SJCRH30 (cell line): ENCODE measurements at regions not wholly inside any gene's neighbourhood (a gene's known extent, or its start where the extent isn't known, plus 50 kb on each side); places are given as distances from the start of the nearest gene placed in this dataset.
A peak's percentile ranks its signal among the peaks of the same experiment; 100 is the strongest.

Experiments
- DNase-seq, 2 experiments: peaks; one replicate each; pipeline ENCODE4 v3.0.0-alpha.2; 2015 to 2020
- H3K27ac ChIP-seq: fragments of 250-450 bp; sonication (Bioruptor Pico); 2 replicates; pipeline ENCODE4 v1.5.1; 2020; ENCODE audit warnings: mild to moderate bottlenecking, moderate library complexity
- H3K27me3 ChIP-seq: fragments of 250-450 bp; sonication (Bioruptor Pico); 2 replicates; pipeline ENCODE4 v1.5.1; 2020; ENCODE audit warnings: mild to moderate bottlenecking, moderate library complexity
- H3K36me3 ChIP-seq: fragments of 250-450 bp; sonication (Bioruptor Pico); 2 replicates; pipeline ENCODE4 v1.5.1; 2020; ENCODE audit warnings: mild to moderate bottlenecking, moderate library complexity
- H3K4me1 ChIP-seq: fragments of 250-450 bp; sonication (Bioruptor Pico); 2 replicates; pipeline ENCODE4 v1.5.1; 2020; ENCODE audit warnings: mild to moderate bottlenecking, moderate library complexity
- H3K4me3 ChIP-seq: fragments of 250-450 bp; sonication (Bioruptor Pico); 2 replicates; pipeline ENCODE4 v1.5.1; 2020; ENCODE audit warnings: mild to moderate bottlenecking, moderate library complexity
- H3K9me3 ChIP-seq: fragments of 250-450 bp; sonication (Bioruptor Pico); replicated peaks from 2 replicates; pipeline ENCODE4 v1.5.1; 2020; ENCODE audit warnings: mild to moderate bottlenecking, moderate library complexity

- Histone ChIP-seq H3K4me3 (no peak overlapping the region), H3K27me3 (no peaks in the 10 kb centered on the region), H3K27ac (no peak overlapping the region), H3K36me3 (no peaks in the 10 kb centered on the region), H3K9me3 (no peaks in the 10 kb centered on the region), H3K4me1 (peaks cover 6% of the 10 kb centered on the region; the same call in 1 of the 2 replicates)
- DNase-seq: no peak
These were observed 236.0 kb downstream of the EDEM1 start for GRCh38 chr3:5423523-5423922.

- Histone ChIP-seq H3K27me3 (no peaks in the 10 kb centered on the region), H3K4me3 (no peak overlapping the region), H3K27ac (no peak overlapping the region), H3K4me1 (peaks cover 6% of the 10 kb centered on the region; the same call in 1 of the 2 replicates), H3K9me3 (no peaks in the 10 kb centered on the region), H3K36me3 (no peaks in the 10 kb centered on the region)
- DNase-seq: no peak
These were observed 237.9 kb downstream of the EDEM1 start for GRCh38 chr3:5425371-5425770.

- Histone ChIP-seq H3K9me3 (no peaks in the 10 kb centered on the region), H3K27ac (no peak overlapping the region), H3K27me3 (no peaks in the 10 kb centered on the region), H3K4me1 (peaks cover 6% of the 10 kb centered on the region; the same call in 1 of the 2 replicates), H3K4me3 (no peak overlapping the region), H3K36me3 (no peaks in the 10 kb centered on the region)
- peak; percentile 72 to 83 for DNase-seq
These were observed 238.8 kb downstream of the EDEM1 start for GRCh38 chr3:5426094-5426883.

- DNase-seq: no peak
- H3K36me3 ChIP-seq: no peaks in the 10 kb centered on the region
- H3K4me1 ChIP-seq: peaks cover 6% of the 10 kb centered on the region; the same call in 1 of the 2 replicates
- no peak overlapping the region for H3K4me3 ChIP-seq
- no peaks in the 10 kb centered on the region for H3K9me3 ChIP-seq
- no peaks in the 10 kb centered on the region for H3K27me3 ChIP-seq
- H3K27ac ChIP-seq: no peak overlapping the region
These were observed 239.5 kb downstream of the EDEM1 start for GRCh38 chr3:5427021-5427420.

GRCh38 chr3:5427938-5428337 lies 240.4 kb downstream of the EDEM1 start:
- no peak for DNase-seq
- H3K9me3 ChIP-seq: no peaks in the 10 kb centered on the region

GRCh38 chr3:5428607-5429516 lies 241.4 kb downstream of the EDEM1 start:
- no peak overlapping the region for H3K4me3 ChIP-seq
- H3K27me3 ChIP-seq: no peaks in the 10 kb centered on the region
- DNase-seq: no peak
- no peaks in the 10 kb centered on the region; the same call in 1 of the 2 replicates for H3K4me1 ChIP-seq
- H3K27ac ChIP-seq: no peak overlapping the region
- H3K9me3 ChIP-seq: no peaks in the 10 kb centered on the region
- H3K36me3 ChIP-seq: no peaks in the 10 kb centered on the region

More at GRCh38 chr3:5427938-5428337, 240.4 kb downstream of the EDEM1 start:
- no peaks in the 10 kb centered on the region for H3K36me3 ChIP-seq
- H3K27ac ChIP-seq: no peak overlapping the region
- no peaks in the 10 kb centered on the region for H3K27me3 ChIP-seq
- H3K4me1 ChIP-seq: peaks cover 6% of the 10 kb centered on the region; the same call in 1 of the 2 replicates
- H3K4me3 ChIP-seq: no peak overlapping the region

GRCh38 chr3:5429517-5429890 lies 242.0 kb downstream of the EDEM1 start:
- DNase-seq: no peak
- no peaks in the 10 kb centered on the region for H3K36me3 ChIP-seq
- H3K9me3 ChIP-seq: no peaks in the 10 kb centered on the region
- H3K4me1 ChIP-seq: no peaks in the 10 kb centered on the region
- H3K27me3 ChIP-seq: no peaks in the 10 kb centered on the region
- no peak overlapping the region for H3K4me3 ChIP-seq
- no peak overlapping the region for H3K27ac ChIP-seq

GRCh38 chr3:5430701-5431100 lies 243.2 kb downstream of the EDEM1 start:
- H3K27ac ChIP-seq: no peak overlapping the region
- no peaks in the 10 kb centered on the region for H3K36me3 ChIP-seq
- no peaks in the 10 kb centered on the region for H3K9me3 ChIP-seq
- H3K4me1 ChIP-seq: no peaks in the 10 kb centered on the region
- no peak for DNase-seq
- H3K27me3 ChIP-seq: no peaks in the 10 kb centered on the region
- no peak overlapping the region for H3K4me3 ChIP-seq

- DNase-seq: no peak
- Histone ChIP-seq H3K4me3 (no peak overlapping the region), H3K4me1 (no peaks in the 10 kb centered on the region), H3K36me3 (no peaks in the 10 kb centered on the region), H3K27me3 (no peaks in the 10 kb centered on the region), H3K9me3 (no peaks in the 10 kb centered on the region), H3K27ac (no peak overlapping the region)
These were observed 243.6 kb downstream of the EDEM1 start for GRCh38 chr3:5431146-5431545.

GRCh38 chr3:5431811-5432378 lies 244.4 kb downstream of the EDEM1 start:
- no peaks in the 10 kb centered on the region for H3K27me3 ChIP-seq
- no peaks in the 10 kb centered on the region for H3K9me3 ChIP-seq
- H3K27ac ChIP-seq: no peak overlapping the region
- H3K4me3 ChIP-seq: no peak overlapping the region
- no peak for DNase-seq
- no peaks in the 10 kb centered on the region for H3K36me3 ChIP-seq
- H3K4me1 ChIP-seq: no peaks in the 10 kb centered on the region

- no peaks in the 10 kb centered on the region for H3K4me1 ChIP-seq
- no peak for DNase-seq
- no peaks in the 10 kb centered on the region for H3K27me3 ChIP-seq
- H3K4me3 ChIP-seq: no peak overlapping the region
- H3K9me3 ChIP-seq: no peaks in the 10 kb centered on the region
- H3K27ac ChIP-seq: no peak overlapping the region
- H3K36me3 ChIP-seq: no peaks in the 10 kb centered on the region
These were observed 249.8 kb downstream of the EDEM1 start for GRCh38 chr3:5437296-5437782.

- DNase-seq: no peak
- H3K4me1 ChIP-seq: no peaks in the 10 kb centered on the region
- no peak overlapping the region for H3K27ac ChIP-seq
- H3K9me3 ChIP-seq: no peaks in the 10 kb centered on the region
- no peak overlapping the region for H3K4me3 ChIP-seq
- no peaks in the 10 kb centered on the region for H3K36me3 ChIP-seq
- H3K27me3 ChIP-seq: no peaks in the 10 kb centered on the region
These were observed 250.3 kb downstream of the EDEM1 start for GRCh38 chr3:5437783-5438323.

GRCh38 chr3:5441401-5441800 lies 253.9 kb downstream of the EDEM1 start:
- H3K27ac ChIP-seq: no peak overlapping the region
- no peaks in the 10 kb centered on the region for H3K27me3 ChIP-seq
- H3K9me3 ChIP-seq: no peaks in the 10 kb centered on the region
- no peak overlapping the region for H3K4me3 ChIP-seq
- DNase-seq: no peak
- H3K36me3 ChIP-seq: no peaks in the 10 kb centered on the region
- no peaks in the 10 kb centered on the region for H3K4me1 ChIP-seq

GRCh38 chr3:5442106-5442785 lies 254.7 kb downstream of the EDEM1 start:
- Histone ChIP-seq H3K4me1 (no peaks in the 10 kb centered on the region), H3K27ac (no peak overlapping the region), H3K27me3 (no peaks in the 10 kb centered on the region), H3K36me3 (no peaks in the 10 kb centered on the region), H3K9me3 (no peaks in the 10 kb centered on the region), H3K4me3 (no peak overlapping the region)
- DNase-seq: no peak
